ENCODE measurements at regions not wholly inside any gene's neighbourhood (a gene's known extent, or its start where the extent isn't known, plus 50 kb on each side); places are given as distances from the start of the nearest gene placed in this dataset.

DNA sequence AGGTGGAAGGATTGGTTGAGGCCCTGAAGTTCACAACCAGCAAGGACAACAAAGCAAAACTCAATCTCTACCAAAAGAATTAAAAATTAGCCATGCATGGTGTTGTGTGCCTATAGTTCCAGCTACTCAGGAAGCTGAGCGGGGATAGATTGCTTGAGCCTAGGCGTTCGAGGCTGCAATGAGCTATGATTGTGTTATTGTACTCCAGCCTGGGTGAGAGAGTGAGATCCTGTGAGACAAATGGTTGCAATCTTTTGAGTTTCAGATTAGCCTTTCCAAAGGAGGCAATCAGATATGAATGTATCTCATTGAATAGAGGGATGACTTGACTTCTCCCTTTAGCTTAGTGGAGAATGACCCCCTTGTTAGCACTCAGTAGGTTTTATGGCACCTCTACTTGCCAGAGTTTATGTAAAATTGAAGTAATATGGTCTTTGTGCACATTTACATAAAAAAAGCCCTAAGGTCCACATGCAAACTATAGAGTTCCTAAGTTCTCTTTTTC, 105.6 kb upstream of the OLFM3 start:
- TF ChIP-seq, protein P1, sequence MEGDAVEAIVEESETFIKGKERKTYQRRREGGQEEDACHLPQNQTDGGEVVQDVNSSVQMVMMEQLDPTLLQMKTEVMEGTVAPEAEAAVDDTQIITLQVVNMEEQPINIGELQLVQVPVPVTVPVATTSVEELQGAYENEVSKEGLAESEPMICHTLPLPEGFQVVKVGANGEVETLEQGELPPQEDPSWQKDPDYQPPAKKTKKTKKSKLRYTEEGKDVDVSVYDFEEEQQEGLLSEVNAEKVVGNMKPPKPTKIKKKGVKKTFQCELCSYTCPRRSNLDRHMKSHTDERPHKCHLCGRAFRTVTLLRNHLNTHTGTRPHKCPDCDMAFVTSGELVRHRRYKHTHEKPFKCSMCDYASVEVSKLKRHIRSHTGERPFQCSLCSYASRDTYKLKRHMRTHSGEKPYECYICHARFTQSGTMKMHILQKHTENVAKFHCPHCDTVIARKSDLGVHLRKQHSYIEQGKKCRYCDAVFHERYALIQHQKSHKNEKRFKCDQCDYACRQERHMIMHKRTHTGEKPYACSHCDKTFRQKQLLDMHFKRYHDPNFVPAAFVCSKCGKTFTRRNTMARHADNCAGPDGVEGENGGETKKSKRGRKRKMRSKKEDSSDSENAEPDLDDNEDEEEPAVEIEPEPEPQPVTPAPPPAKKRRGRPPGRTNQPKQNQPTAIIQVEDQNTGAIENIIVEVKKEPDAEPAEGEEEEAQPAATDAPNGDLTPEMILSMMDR (conservative IDR thresholded peaks at IDR 0.05; ENCODE audit: low read length): no peak
- TF ChIP-seq EZH2phosphoT487 (IDR thresholded peaks at IDR 0.05; ENCODE audit: borderline replicate concordance, low read depth, low read length): no peak

Measured in OCI-LY7 (cell line).